Naive thymus-derived CD8-positive, alpha-beta T cell (primary cell): ENCODE measurements at regions not wholly inside any gene's neighbourhood (a gene's known extent, or its start where the extent isn't known, plus 50 kb on each side); places are given as distances from the start of the nearest gene placed in this dataset.
"Not testable (repeated sequence)": the region's sequence is repeated elsewhere in the genome, so short reads cannot be mapped to it uniquely, and the experiment has no call there.

Experiments
- ATAC-seq, 2 donors: fragments of 150-1000 bp; cut with Tn5 transposase in 1 of 2; sonication (Bioruptor Pico), chemical (Tn5 transposase) in 1 of 2; 1 replicate in 1 of 2; 2 replicates in 1 of 2; pipeline ENCODE4 v1.10.0; 2021; ENCODE audit warnings: mild to moderate bottlenecking in 2 of 2, moderate library complexity in 2 of 2
- POLR2A ChIA-PET: fragments of 350-600 bp; sonication (Branson Sonifier 250); formaldehyde crosslinking; loops from one replicate; lab custom pipeline; 2021; ENCODE audit warnings: antibody characterized with exemption; lab: Charles Lee
- DNase-seq, 10 donors: peaks; one replicate each; pipeline versions ENCODE4 v3.0.0 to v3.0.0-alpha.2; 2020 to 2022
- H3K27ac Mint-ChIP-seq, 10 donors: one replicate each; pipeline ENCODE4 v1.8.0; 2020 to 2022; ENCODE audit warnings: mild to moderate bottlenecking in 10 of 10, mixed read lengths in 10 of 10, moderate library complexity in 4 of 10, inconsistent platforms in 1 of 10
- H3K27me3 Mint-ChIP-seq, 5 donors: one replicate each; pipeline ENCODE4 v1.8.0; 2021 to 2022; ENCODE audit warnings: mixed read lengths in 5 of 5
- H3K36me3 Mint-ChIP-seq, 3 donors: one replicate each; pipeline ENCODE4 v1.8.0; 2020 to 2022; ENCODE audit warnings: mixed read lengths in 3 of 3, mild to moderate bottlenecking in 2 of 3, inconsistent platforms in 1 of 3
- H3K4me1 Mint-ChIP-seq, 4 donors: one replicate each; pipeline ENCODE4 v1.8.0; 2021 to 2022; ENCODE audit warnings: mixed read lengths in 4 of 4
- H3K4me3 Mint-ChIP-seq, 10 donors: one replicate each; pipeline ENCODE4 v1.8.0; 2020 to 2022; ENCODE audit warnings: mild to moderate bottlenecking in 10 of 10, mixed read lengths in 10 of 10, moderate library complexity in 6 of 10, inconsistent platforms in 1 of 10
- H3K9me3 Mint-ChIP-seq, 9 donors: one replicate each; pipeline ENCODE4 v1.8.0; 2020 to 2022; ENCODE audit warnings: mixed read lengths in 9 of 9, mild to moderate bottlenecking in 3 of 9, inconsistent platforms in 1 of 9, moderate library complexity in 1 of 9

- H3K4me3 Mint-ChIP-seq = no peak overlapping the region
- DNase-seq (no peak), ATAC-seq (no peak)
- no peak overlapping the region for H3K27ac Mint-ChIP-seq
- POLR2A ChIA-PET = no interaction called here
- H3K27me3 Mint-ChIP-seq = peaks cover 0 to 7% (median 2%) of the 10 kb centered on the region in 5 donors
- peaks cover 0 to 32% (median 11%) of the 10 kb centered on the region in 9 donors for H3K9me3 Mint-ChIP-seq
- no peaks in the 10 kb centered on the region for H3K4me1 Mint-ChIP-seq
- H3K36me3 Mint-ChIP-seq = peaks cover 0 to 10% (median 0%) of the 10 kb centered on the region in 3 donors
These were observed 157.2 kb upstream of the ATP10B start for GRCh38 chr5:161009194-161009593.

DNA sequence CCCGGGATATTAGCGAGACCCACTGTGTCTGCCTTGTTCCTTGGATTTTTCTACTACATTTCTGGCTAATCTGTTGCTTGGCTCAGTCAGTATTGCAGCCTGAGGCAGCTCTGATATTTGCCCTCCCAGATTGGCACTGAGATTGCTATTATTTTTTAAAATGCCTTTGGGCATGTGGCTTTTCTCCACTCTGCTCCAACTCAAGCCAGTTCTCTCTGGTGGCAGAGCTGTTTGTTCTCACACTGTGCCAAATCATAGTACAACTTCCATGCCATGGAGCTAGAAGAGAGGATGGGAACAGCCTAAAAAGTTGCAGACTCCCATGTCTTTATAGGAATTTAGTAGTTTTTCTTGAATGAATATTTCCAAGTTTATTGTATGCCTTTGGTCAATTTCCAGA lies 155.9 kb upstream of the ATP10B start:
- Mint-ChIP-seq H3K4me3 (no peak overlapping the region), H3K27ac (no peak overlapping the region), H3K27me3 (peaks cover 0 to 7% (median 2%) of the 10 kb centered on the region in 5 donors), H3K9me3 (peaks cover 5 to 42% (median 20%) of the 10 kb centered on the region in 9 donors), H3K4me1 (no peaks in the 10 kb centered on the region), H3K36me3 (peaks cover 0 to 20% (median 0%) of the 10 kb centered on the region in 3 donors)
- POLR2A ChIA-PET = no interaction called here
- DNase-seq (no peak), ATAC-seq (no peak)

- H3K27me3 Mint-ChIP-seq = no peaks in the 10 kb centered on the region
- H3K27ac Mint-ChIP-seq = no peak overlapping the region
These were observed 150.6 kb upstream of the ATP10B start for GRCh38 chr5:161002571-161003074.

GRCh38 chr5:161001604-161002003 lies 149.6 kb upstream of the ATP10B start:
- Mint-ChIP-seq H3K9me3 (peaks cover 2 to 37% (median 23%) of the 10 kb centered on the region in 9 donors), H3K36me3 (peaks cover 0 to 20% (median 0%) of the 10 kb centered on the region in 3 donors), H3K27ac (no peak overlapping the region), H3K27me3 (no peaks in the 10 kb centered on the region), H3K4me1 (no peaks in the 10 kb centered on the region), H3K4me3 (no peak overlapping the region)
- DNase-seq = no peak
- POLR2A ChIA-PET = no interaction called here
- ATAC-seq = no peak

More at GRCh38 chr5:161002571-161003074, 150.6 kb upstream of the ATP10B start:
- Mint-ChIP-seq H3K36me3 (peaks cover 0 to 20% (median 0%) of the 10 kb centered on the region in 3 donors), H3K9me3 (peaks cover 5 to 47% (median 28%) of the 10 kb centered on the region in 9 donors), H3K4me1 (no peaks in the 10 kb centered on the region), H3K4me3 (no peak overlapping the region)
- POLR2A ChIA-PET = no interaction called here
- ATAC-seq (no peak), DNase-seq (no peak)

DNA sequence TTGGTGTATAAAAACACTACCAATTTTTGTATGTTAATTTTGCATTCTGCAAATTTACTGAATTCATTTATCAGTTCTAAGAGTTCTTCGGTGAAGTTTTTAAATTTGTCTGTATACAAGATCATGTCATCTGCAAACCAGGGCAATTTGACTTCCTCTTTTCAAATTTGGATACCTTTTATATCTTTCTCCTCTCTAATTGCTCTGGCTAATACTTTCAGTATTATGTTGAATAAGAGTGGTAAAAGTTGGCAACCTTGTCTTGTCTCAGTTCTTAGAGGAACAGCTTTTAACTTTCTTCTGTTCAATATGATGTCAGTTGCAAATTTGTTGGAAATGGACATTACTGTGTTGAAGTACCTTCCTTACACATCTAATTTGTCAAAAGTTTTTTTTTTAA lies 149.1 kb upstream of the ATP10B start:
- Mint-ChIP-seq H3K36me3 (peaks cover 0 to 20% (median 0%) of the 10 kb centered on the region in 3 donors), H3K9me3 (peaks cover 2 to 34% (median 20%) of the 10 kb centered on the region in 9 donors)
- H3K27ac Mint-ChIP-seq, ATAC-seq, POLR2A ChIA-PET, H3K27me3 Mint-ChIP-seq, H3K4me1 Mint-ChIP-seq, H3K4me3 Mint-ChIP-seq, DNase-seq: not testable (repeated sequence)

- Mint-ChIP-seq H3K36me3 (no peaks in the 10 kb centered on the region), H3K27ac (no peak overlapping the region), H3K9me3 (peaks cover 0 to 1% (median 0%) of the 10 kb centered on the region in 9 donors), H3K4me1 (no peaks in the 10 kb centered on the region), H3K4me3 (no peak overlapping the region), H3K27me3 (peaks cover 0 to 7% (median 0%) of the 10 kb centered on the region in 5 donors)
- DNase-seq (no peak), ATAC-seq (no peak)
- POLR2A ChIA-PET = no interaction called here
These were observed 139.2 kb upstream of the ATP10B start for GRCh38 chr5:160991205-160991604.

GRCh38 chr5:160979385-160979784 lies 127.4 kb upstream of the ATP10B start:
- POLR2A ChIA-PET = no interaction called here
- H3K36me3 Mint-ChIP-seq = no peaks in the 10 kb centered on the region
- H3K27ac Mint-ChIP-seq = peak overlapping the region in 1 of 10 donors; percentile 9
- no peak overlapping the region for H3K4me3 Mint-ChIP-seq
- H3K9me3 Mint-ChIP-seq = peaks cover 0 to 3% (median 2%) of the 10 kb centered on the region in 9 donors
- ATAC-seq (no peak), DNase-seq (no peak)
- peaks cover 0 to 12% (median 4%) of the 10 kb centered on the region in 5 donors for H3K27me3 Mint-ChIP-seq
- H3K4me1 Mint-ChIP-seq = no peaks in the 10 kb centered on the region

DNA sequence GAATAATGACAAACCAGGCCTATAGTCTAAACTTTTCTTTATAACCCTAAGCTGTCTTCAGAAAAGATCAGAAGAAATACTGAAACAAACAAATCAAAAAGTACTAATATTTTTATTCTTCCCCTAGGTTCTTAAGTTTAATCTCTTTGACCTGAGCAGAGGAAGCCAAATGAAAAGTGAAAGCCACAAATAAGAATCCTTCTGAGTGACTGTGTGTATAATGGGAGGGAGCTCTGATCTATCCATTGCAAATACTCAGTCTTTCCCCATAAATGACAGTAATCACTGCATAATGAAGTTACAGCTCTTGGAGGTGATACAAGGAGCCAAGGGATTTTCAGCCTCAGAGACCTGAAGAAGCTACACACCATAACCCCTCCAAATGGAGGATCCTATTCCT lies 126.9 kb upstream of the ATP10B start:
- POLR2A ChIA-PET = no interaction called here
- Mint-ChIP-seq H3K36me3 (no peaks in the 10 kb centered on the region), H3K9me3 (peaks cover 0 to 3% (median under 1%) of the 10 kb centered on the region in 9 donors), H3K4me3 (no peak overlapping the region), H3K27me3 (peaks cover 0 to 8% (median 4%) of the 10 kb centered on the region in 5 donors), H3K4me1 (no peaks in the 10 kb centered on the region), H3K27ac (no peak overlapping the region)
- DNase-seq (no peak), ATAC-seq (no peak)

DNA sequence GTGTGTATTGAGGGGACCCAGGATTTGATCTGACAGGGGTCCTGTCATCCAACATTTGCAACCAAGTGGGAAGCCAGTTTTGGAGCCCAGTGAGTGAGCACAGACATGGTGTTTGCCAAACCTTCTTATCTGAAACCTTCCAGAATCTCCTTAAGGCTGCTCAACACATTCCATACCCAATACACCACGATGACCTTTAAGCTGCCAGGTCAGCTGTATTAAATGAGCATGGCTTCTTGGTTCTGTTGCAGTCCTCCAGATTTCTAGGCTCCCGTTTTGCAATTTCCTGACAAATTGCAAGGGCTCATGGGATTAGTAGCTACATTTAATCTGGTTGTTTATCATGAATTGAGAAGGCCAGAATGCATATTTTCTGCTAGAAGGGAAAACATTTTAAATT lies 124.2 kb upstream of the ATP10B start:
- peaks cover 0 to 3% (median 0%) of the 10 kb centered on the region in 9 donors for H3K9me3 Mint-ChIP-seq
- DNase-seq (no peak), ATAC-seq (no peak)
- POLR2A ChIA-PET = no interaction called here
- no peaks in the 10 kb centered on the region for H3K36me3 Mint-ChIP-seq
- no peaks in the 10 kb centered on the region for H3K4me1 Mint-ChIP-seq
- H3K4me3 Mint-ChIP-seq = no peak overlapping the region
- H3K27ac Mint-ChIP-seq = no peak overlapping the region
- H3K27me3 Mint-ChIP-seq = peaks cover 0 to 12% (median 7%) of the 10 kb centered on the region in 5 donors

DNA sequence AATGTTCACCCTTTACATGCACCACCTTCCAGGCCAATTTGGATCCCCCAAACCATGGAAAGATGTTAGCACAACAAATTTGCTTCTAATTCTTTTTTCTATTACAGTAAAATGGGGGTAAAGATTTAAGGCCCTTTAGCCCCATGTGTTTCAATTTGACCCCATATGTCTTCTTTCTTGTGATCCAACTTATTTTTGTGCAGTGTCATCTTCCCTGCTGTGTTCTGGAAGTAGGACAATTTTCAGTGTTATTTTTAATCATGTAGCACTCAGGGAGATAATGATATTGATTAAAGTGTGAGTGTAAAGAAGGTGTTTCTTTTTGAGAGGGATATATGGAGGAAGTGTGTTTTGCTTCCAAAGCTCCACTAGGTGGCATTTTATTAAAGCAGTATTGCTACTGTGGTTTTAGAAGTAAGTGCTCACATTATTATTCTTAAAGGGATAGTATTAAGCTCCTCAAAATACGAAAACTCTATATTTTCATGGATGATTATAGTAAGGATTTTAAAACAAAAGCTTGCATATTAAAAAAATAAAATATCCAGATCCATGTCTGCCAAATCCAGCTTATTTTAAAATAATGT lies 118.7 kb upstream of the ATP10B start:
- ATAC-seq (no peak), DNase-seq (no peak)
- POLR2A ChIA-PET = no interaction called here
- no peaks in the 10 kb centered on the region for H3K36me3 Mint-ChIP-seq
- no peak overlapping the region for H3K27ac Mint-ChIP-seq
- H3K4me1 Mint-ChIP-seq = no peaks in the 10 kb centered on the region
- no peak overlapping the region for H3K4me3 Mint-ChIP-seq
- H3K27me3 Mint-ChIP-seq = peaks cover 0 to 8% (median 6%) of the 10 kb centered on the region in 5 donors
- peaks cover 0 to 3% (median 0%) of the 10 kb centered on the region in 9 donors for H3K9me3 Mint-ChIP-seq

- H3K27me3 Mint-ChIP-seq = peaks cover 0 to 8% (median 2%) of the 10 kb centered on the region in 5 donors
- no peak overlapping the region for H3K4me3 Mint-ChIP-seq
These were observed 117.6 kb upstream of the ATP10B start for GRCh38 chr5:160969645-160970044.

DNA sequence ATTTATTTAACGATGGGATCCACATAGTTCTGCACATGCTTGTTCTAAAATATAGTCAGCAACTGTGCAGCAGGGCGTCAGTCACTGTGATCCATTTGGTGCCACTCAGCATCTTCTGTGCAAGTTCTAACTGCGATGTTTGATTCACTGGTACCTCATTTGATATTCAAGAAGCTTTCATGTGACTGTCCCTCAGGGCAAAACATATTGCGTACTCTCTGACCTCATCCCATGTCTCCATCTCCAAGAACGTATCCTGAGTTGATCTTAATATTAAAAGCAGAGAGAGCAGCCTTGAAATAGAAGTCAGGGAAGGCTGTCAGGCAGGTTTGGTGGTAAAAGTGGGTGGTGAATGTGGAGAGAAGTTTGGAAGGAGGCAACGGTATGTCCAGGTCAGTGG lies 116.5 kb upstream of the ATP10B start:
- DNase-seq = no peak
- no peak overlapping the region for H3K27ac Mint-ChIP-seq
- no peak overlapping the region for H3K4me3 Mint-ChIP-seq
- POLR2A ChIA-PET = no interaction called here
- peaks cover 0 to 4% (median 1%) of the 10 kb centered on the region in 5 donors for H3K27me3 Mint-ChIP-seq
- no peaks in the 10 kb centered on the region for H3K36me3 Mint-ChIP-seq
- peaks cover 0 to 5% (median 0%) of the 10 kb centered on the region in 9 donors for H3K9me3 Mint-ChIP-seq
- ATAC-seq = no peak
- H3K4me1 Mint-ChIP-seq = no peaks in the 10 kb centered on the region

More at GRCh38 chr5:160969645-160970044, 117.6 kb upstream of the ATP10B start:
- Mint-ChIP-seq H3K36me3 (no peaks in the 10 kb centered on the region), H3K4me1 (no peaks in the 10 kb centered on the region), H3K27ac (no peak overlapping the region), H3K9me3 (peaks cover 0 to 5% (median 0%) of the 10 kb centered on the region in 9 donors)
- ATAC-seq (no peak), DNase-seq (no peak)
- POLR2A ChIA-PET = no interaction called here

- peaks cover 0 to 5% (median 0%) of the 10 kb centered on the region in 9 donors for H3K9me3 Mint-ChIP-seq
- peaks cover 0 to 3% (median 0%) of the 10 kb centered on the region in 5 donors for H3K27me3 Mint-ChIP-seq
- no peaks in the 10 kb centered on the region for H3K36me3 Mint-ChIP-seq
- H3K4me3 Mint-ChIP-seq = no peak overlapping the region
- no peaks in the 10 kb centered on the region for H3K4me1 Mint-ChIP-seq
- no peak overlapping the region for H3K27ac Mint-ChIP-seq
- POLR2A ChIA-PET = no interaction called here
- DNase-seq (no peak), ATAC-seq (no peak)
These were observed 114.9 kb upstream of the ATP10B start for GRCh38 chr5:160966921-160967320.
